Gastrocnemius medialis (tissue), 4 donors: ENCODE measurements at regions not wholly inside any gene's neighbourhood (a gene's known extent, or its start where the extent isn't known, plus 50 kb on each side); places are given as distances from the start of the nearest gene placed in this dataset.

Source experiments
- ATAC-seq, 2 donors: fragments of 150-250 bp; one replicate each; pipeline ENCODE4 v1.9.1; 2016
- DNase-seq, 2 donors: peaks; one replicate each; pipeline ENCODE4 v3.0.0-alpha.2; 2019
- H3K27ac ChIP-seq, 4 donors: fragments of 200-600 bp; sonication (generic); 1 replicate in 1 of 4; 2 replicates in 3 of 4; pipeline ENCODE4 v1.5.1; 2016 to 2018; ENCODE audit warnings: mild to moderate bottlenecking in 2 of 4, moderate library complexity in 1 of 4
- H3K27me3 ChIP-seq, 3 donors: fragments of 200-600 bp; sonication (generic) in 2 of 3; 1 replicate in 1 of 3; 2 replicates in 2 of 3; pipeline versions ENCODE4 v1.5.1 to v1.6.0; 2016 to 2019; ENCODE audit warnings: mild to moderate bottlenecking in 1 of 3, moderate library complexity in 1 of 3
- H3K36me3 ChIP-seq, 2 donors: fragments of 200-600 bp; sonication (generic) in 1 of 2; one replicate each; pipeline ENCODE4 v1.5.1; 2017 to 2018
- H3K4me1 ChIP-seq, 2 donors: fragments of 200-600 bp; sonication (generic) in 1 of 2; one replicate each; pipeline ENCODE4 v1.5.1; 2016 to 2017; ENCODE audit warnings: mild to moderate bottlenecking in 2 of 2
- H3K4me3 ChIP-seq, 4 donors: fragments of 200-600 bp; sonication (generic) in 3 of 4; 1 replicate in 1 of 4; 2 replicates in 3 of 4; pipeline ENCODE4 v1.5.1; 2016 to 2019; ENCODE audit warnings: mild to moderate bottlenecking in 2 of 4
- H3K9me3 ChIP-seq, 3 donors: fragments of 200-600 bp; sonication (generic) in 2 of 3; 1 replicate in 1 of 3; 2 replicates in 2 of 3; pipeline ENCODE4 v1.5.1; 2016 to 2019
- POLR2A ChIP-seq, 2 donors: fragments of 450-650 bp; IDR thresholded peaks; one replicate each; pipeline ENCODE4 v1.6.1; 2017; ENCODE audit warnings: antibody characterized with exemption in 2 of 2, mild to moderate bottlenecking in 2 of 2, moderate library complexity in 2 of 2
- in situ Hi-C, 4 donors: fragments of 200-750 bp; cut with MboI; loops; one replicate each; pipeline versions ENCODE4 v1.15.0 to v1.8.0; 2017; ENCODE audit warnings: low sequenced_read_pairs in 4 of 4
- intact Hi-C: fragments of 100-400 bp; cut with DNase I; formaldehyde crosslinking; loops from one replicate; pipeline ENCODE4 v1.15.1; 2023; ENCODE audit warnings: low total_unique reads
- TF ChIP-seq, protein P1 (sequence below), 5 experiments: fragments of 450-650 bp in 3 of 5; fragments of 200-600 bp in 2 of 5; sonication (generic) in 2 of 5; IDR thresholded peaks in 4 of 5; conservative IDR thresholded peaks in 1 of 5; 1 replicate in 4 of 5; 2 replicates in 1 of 5; pipeline ENCODE4 v1.5.1; 2016 to 2019; ENCODE audit warnings: antibody characterized with exemption in 5 of 5, mild to moderate bottlenecking in 3 of 5, moderate library complexity in 3 of 5

DNA sequence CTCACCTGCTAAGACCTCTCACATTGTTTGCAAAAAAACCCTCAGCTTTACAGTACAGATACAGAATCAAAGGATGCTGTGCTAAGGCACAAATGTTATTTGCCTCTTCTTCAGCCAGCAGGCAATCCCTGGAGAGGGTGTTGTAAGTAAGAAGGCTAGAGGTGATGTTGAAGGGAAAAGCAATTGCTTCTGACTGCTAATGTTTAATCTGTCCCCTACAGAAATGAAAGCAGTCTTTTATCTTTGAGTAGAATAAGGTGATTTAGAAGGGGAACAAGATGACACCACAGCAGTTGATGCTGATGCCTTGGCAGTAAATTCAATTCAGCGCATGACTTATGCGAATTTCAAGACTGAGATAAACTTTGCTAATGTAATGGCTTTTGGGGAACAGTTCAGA is 1064.8 kb upstream of the IGFBP7 start:
- H3K4me3 ChIP-seq: no peak overlapping the region
- H3K27me3 ChIP-seq: no peaks in the 10 kb centered on the region
- H3K4me1 ChIP-seq: no peaks in the 10 kb centered on the region
- DNase-seq: no peak
- in situ Hi-C loops (no loop called here), intact Hi-C loops (no loop called here)
- ATAC-seq: no peak
- H3K9me3 ChIP-seq: no peaks in the 10 kb centered on the region
- TF ChIP-seq, protein P1, sequence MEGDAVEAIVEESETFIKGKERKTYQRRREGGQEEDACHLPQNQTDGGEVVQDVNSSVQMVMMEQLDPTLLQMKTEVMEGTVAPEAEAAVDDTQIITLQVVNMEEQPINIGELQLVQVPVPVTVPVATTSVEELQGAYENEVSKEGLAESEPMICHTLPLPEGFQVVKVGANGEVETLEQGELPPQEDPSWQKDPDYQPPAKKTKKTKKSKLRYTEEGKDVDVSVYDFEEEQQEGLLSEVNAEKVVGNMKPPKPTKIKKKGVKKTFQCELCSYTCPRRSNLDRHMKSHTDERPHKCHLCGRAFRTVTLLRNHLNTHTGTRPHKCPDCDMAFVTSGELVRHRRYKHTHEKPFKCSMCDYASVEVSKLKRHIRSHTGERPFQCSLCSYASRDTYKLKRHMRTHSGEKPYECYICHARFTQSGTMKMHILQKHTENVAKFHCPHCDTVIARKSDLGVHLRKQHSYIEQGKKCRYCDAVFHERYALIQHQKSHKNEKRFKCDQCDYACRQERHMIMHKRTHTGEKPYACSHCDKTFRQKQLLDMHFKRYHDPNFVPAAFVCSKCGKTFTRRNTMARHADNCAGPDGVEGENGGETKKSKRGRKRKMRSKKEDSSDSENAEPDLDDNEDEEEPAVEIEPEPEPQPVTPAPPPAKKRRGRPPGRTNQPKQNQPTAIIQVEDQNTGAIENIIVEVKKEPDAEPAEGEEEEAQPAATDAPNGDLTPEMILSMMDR (IDR thresholded peaks at IDR 0.05 in 4 of 5, conservative IDR thresholded peaks at IDR 0.05 in 1 of 5): no peak
- TF ChIP-seq POLR2A (IDR thresholded peaks at IDR 0.05): no peak
- H3K36me3 ChIP-seq: no peaks in the 10 kb centered on the region
- H3K27ac ChIP-seq: no peak overlapping the region

DNA sequence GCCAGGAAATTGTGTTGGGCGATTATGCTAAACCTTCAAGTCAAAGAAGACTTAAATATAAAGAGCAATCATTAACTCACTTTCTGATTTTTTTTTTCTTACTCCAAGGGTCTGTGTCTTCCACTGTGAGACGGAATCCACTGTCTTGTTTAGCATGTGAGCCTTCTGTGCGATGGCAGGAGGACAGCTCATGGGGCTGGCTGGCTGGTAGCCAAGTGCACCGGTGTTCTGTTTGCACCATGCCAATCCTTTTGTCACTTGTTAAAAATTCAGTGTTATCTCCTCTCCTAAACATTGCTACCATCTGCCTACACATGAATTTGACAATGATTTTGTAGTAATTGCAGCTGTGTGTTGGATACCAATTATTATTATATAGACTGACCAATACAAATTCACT is 1056.3 kb upstream of the IGFBP7 start:
- Histone ChIP-seq H3K9me3 (no peaks in the 10 kb centered on the region), H3K27ac (no peak overlapping the region), H3K36me3 (no peaks in the 10 kb centered on the region), H3K4me1 (no peaks in the 10 kb centered on the region), H3K27me3 (no peaks in the 10 kb centered on the region), H3K4me3 (no peak overlapping the region)
- intact Hi-C loops: no loop called here
- ATAC-seq: no peak
- in situ Hi-C loops: no loop called here
- TF ChIP-seq, protein P1 (IDR thresholded peaks at IDR 0.05 in 4 of 5, conservative IDR thresholded peaks at IDR 0.05 in 1 of 5): no peak
- no peak for TF ChIP-seq POLR2A (IDR thresholded peaks at IDR 0.05)
- no peak for DNase-seq

DNA sequence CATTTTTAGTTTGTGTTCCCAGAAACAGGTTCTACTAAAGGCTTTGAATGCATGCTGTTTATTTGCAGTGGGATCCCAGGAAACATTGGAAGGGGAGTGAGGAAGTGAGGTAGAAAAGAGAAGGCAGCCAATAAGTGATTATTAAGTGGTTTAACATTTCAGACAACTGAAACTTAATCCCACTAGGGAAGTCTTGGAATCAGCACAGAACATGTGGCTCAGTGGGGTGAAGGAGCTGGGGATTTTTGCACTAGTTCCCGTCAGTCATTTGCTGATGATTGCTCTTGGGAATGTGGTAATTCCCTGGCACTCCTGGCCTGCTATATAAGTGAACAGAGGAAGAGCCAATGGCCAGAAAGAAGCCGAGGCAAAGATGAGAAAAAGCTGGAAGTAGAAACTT is 1053.0 kb upstream of the IGFBP7 start:
- no peak overlapping the region for H3K27ac ChIP-seq
- in situ Hi-C loops (no loop called here), intact Hi-C loops (no loop called here)
- ATAC-seq (no peak), DNase-seq (no peak)
- H3K27me3 ChIP-seq: no peaks in the 10 kb centered on the region
- no peaks in the 10 kb centered on the region for H3K36me3 ChIP-seq
- no peaks in the 10 kb centered on the region for H3K4me1 ChIP-seq
- no peaks in the 10 kb centered on the region for H3K9me3 ChIP-seq
- H3K4me3 ChIP-seq: no peak overlapping the region
- TF ChIP-seq, protein P1 (IDR thresholded peaks at IDR 0.05 in 4 of 5, conservative IDR thresholded peaks at IDR 0.05 in 1 of 5): no peak
- no peak for TF ChIP-seq POLR2A (IDR thresholded peaks at IDR 0.05)

DNA sequence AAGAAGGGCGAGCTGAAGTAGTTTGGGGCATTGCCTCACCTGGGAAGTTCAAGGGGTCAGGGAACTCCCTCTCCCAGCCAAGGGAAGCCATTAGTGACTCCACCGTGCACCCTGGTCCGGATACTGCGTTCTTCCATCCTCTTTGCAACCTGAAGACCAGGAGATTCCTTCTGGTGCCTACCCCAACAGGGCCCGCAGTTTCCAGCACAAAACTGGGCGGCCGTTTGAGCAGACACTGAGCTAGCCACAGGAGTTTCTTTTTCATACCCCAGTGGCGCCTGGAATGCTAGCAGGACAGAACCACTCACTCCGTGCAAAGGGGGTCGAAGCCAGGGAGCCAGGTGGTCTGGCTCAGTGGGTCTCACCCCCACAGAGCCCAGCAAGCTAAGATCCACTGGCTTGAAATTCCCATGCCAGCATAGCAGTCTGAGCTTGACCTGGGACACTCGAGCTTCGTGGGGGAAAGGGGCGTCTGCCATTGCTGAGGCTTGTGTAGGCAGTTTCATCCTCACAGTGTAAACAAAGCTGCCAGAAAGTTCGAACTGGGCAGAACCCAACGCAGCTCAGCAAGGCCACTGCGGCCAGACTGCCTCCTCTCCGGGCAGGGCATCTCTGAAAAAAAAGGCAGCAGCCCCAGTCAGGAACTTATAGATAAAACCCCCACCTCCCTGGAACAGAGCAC is 1039.4 kb upstream of the IGFBP7 start:
- in situ Hi-C loops (no loop called here), intact Hi-C loops (no loop called here)
- no peak for ATAC-seq
- Histone ChIP-seq H3K36me3 (no peaks in the 10 kb centered on the region), H3K27me3 (no peaks in the 10 kb centered on the region), H3K4me1 (no peaks in the 10 kb centered on the region), H3K4me3 (no peak overlapping the region), H3K9me3 (no peaks in the 10 kb centered on the region), H3K27ac (no peak overlapping the region)
- no peak for DNase-seq
- TF ChIP-seq, protein P1 (IDR thresholded peaks at IDR 0.05 in 4 of 5, conservative IDR thresholded peaks at IDR 0.05 in 1 of 5): no peak
- TF ChIP-seq POLR2A (IDR thresholded peaks at IDR 0.05): no peak

DNA sequence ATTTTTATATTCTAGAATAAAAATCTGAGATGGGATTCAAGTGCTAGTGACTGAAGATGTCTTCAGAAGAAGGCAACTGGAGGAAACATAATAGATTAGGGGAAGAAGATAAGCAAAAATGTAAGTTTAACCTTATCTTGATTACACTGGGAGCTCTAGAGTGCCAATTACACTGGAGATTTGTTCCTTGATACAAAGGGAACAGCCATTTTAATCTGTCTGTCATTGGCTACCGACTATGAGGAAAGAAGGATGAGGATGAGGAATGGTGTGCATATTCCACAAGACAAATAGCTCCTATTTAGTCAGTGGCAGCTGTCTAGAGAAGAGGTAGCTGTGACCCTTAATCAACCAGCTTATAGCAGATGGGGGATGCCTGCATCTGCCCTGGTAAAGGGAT is 1034.5 kb upstream of the IGFBP7 start:
- Histone ChIP-seq H3K27me3 (no peaks in the 10 kb centered on the region), H3K9me3 (no peaks in the 10 kb centered on the region), H3K36me3 (no peaks in the 10 kb centered on the region), H3K4me1 (no peaks in the 10 kb centered on the region), H3K27ac (no peak overlapping the region), H3K4me3 (no peak overlapping the region)
- DNase-seq (no peak), ATAC-seq (no peak)
- intact Hi-C loops (no loop called here), in situ Hi-C loops (no loop called here)
- no peak for TF ChIP-seq POLR2A (IDR thresholded peaks at IDR 0.05)
- TF ChIP-seq, protein P1 (IDR thresholded peaks at IDR 0.05 in 4 of 5, conservative IDR thresholded peaks at IDR 0.05 in 1 of 5): no peak
